ENCODE measurements at regions not wholly inside any gene's neighbourhood (a gene's known extent, or its start where the extent isn't known, plus 50 kb on each side); places are given as distances from the start of the nearest gene placed in this dataset.

- TF ChIP-seq EZH2phosphoT487 (IDR thresholded peaks at IDR 0.05; ENCODE audit: insufficient read depth, low read depth): no peak
- TF ChIP-seq EZH2 (IDR thresholded peaks at IDR 0.05; ENCODE audit: insufficient read depth, poor library complexity, severe bottlenecking): no peak
Observed at GRCh38 chr22:48118654-48119053, 1356.2 kb downstream of the TBC1D22A start.
